Medulla oblongata (tissue), 1 donor: ENCODE measurements at regions not wholly inside any gene's neighbourhood (a gene's known extent, or its start where the extent isn't known, plus 50 kb on each side); places are given as distances from the start of the nearest gene placed in this dataset.

ENCODE experiments used
- DNase-seq: peaks from one replicate; pipeline ENCODE4 v3.0.0-alpha.2; 2015; ENCODE audit errors: extremely low spot score

- DNase-seq = no peak
These were observed 199.5 kb downstream of the GASK1B start for GRCh38 chr4:157973297-157973696.

DNA sequence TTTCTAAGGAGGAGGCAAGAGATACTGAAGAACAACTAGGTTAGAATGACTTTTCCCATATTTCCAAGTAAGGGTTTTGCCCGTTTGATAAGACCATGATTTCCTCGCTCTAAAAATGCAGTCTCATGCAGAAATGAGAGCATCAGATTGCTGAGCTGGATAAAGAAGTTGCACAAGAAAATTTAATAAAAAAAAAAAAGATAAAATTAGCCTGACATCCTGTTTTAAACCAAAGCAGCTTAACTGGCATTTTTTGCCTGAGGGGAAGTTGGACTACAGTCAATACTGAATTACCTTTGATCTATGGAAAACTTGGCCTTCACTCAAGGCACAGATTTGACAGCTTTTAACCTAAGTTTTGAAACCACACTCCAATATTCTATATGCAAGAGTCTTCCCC is 208.4 kb downstream of the GASK1B start:
- no peak for DNase-seq

GRCh38 chr4:157961229-157961990 is 211.4 kb downstream of the GASK1B start:
- no peak for DNase-seq

- no peak for DNase-seq
These were observed 214.9 kb downstream of the GASK1B start for GRCh38 chr4:157957905-157958304.

GRCh38 chr4:157942017-157942416 is 230.8 kb downstream of the GASK1B start:
- no peak for DNase-seq

- DNase-seq = no peak
These were observed 238.7 kb downstream of the GASK1B start for GRCh38 chr4:157934151-157934550.

GRCh38 chr4:157932936-157933335 is 239.9 kb downstream of the GASK1B start:
- DNase-seq = no peak

GRCh38 chr4:157929486-157929885 is 243.3 kb downstream of the GASK1B start:
- DNase-seq = no peak

DNA sequence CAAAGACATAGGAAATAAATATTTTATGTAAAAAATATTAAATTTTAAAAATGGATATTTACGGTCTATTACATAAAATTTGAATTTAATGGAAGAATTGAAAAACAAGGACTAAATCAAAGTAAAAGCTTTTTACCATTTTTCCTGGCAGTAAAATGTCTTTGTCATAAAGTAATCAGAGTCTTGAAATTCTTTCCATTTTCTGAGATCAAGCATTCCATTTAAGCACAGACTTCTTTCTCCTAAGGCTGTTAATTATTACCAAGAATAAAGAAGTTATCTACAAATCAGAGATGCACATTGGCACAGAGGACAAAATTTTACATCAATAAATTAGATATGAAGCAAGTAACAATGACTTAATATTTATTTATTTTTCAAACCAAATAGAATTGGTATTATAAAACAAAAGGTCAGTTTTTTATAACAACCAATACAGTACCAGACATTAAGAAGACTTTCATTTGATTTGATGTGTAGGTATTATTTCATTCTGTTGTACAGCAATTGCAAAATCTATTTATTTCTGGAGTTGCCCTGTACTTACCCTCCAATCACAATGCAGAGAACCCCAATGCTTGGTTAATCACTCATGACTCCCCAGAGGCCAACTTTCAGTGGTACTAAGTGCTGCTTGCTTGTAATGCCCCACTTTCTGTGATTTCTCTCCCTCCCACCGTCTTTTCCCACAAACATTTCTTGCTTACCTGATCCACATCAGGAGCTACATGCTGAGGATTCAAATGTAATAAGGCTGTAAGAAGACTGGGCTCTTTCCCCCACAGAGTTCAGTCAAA is 254.6 kb downstream of the GASK1B start:
- DNase-seq = no peak

GRCh38 chr4:157912212-157912611 is 260.6 kb downstream of the GASK1B start:
- no peak for DNase-seq

GRCh38 chr4:157911662-157912061 is 261.2 kb downstream of the GASK1B start:
- no peak for DNase-seq

GRCh38 chr4:157908691-157909090 is 264.1 kb downstream of the GASK1B start:
- DNase-seq = no peak

GRCh38 chr4:157908031-157908430 is 264.8 kb downstream of the GASK1B start:
- DNase-seq = no peak

- no peak for DNase-seq
These were observed 265.4 kb downstream of the GASK1B start for GRCh38 chr4:157907226-157907946.

DNA sequence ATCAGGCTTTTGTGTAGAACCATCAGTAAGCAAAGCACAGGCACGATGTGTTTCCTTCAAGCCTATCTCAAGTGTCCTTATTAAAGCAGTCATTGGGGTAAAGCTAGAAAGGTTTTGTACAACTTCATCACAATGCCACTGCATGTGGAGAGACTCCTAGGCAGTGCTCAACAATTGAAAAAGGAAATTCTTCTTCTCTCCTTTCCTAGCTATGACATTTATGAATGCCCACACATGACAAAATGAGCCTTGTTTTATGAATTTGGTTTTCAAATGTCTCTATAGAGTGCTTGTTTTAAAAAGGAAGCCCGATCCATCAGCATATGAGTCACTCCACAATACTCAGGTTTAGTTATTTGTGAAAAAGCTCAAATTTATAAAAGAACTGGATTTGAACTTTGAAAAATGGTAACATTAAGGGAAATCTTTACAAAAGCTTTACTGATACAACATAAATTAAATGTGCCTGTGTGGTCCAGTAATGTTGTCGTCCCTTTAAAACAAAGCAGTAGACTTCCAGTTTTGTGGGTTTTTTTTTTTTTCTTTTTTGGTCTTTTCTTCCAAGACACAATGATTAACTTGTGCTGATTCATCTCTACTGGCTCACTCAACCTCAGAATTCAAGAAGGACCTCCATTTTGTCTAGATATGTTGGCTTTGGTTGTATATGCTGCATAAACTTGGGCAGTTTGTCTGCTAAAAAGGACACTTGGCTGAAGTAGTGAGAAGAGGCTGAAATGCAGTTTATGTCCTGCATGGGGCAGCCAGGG is 273.8 kb downstream of the GASK1B start:
- no peak for DNase-seq

GRCh38 chr4:157897855-157898370 is 274.9 kb downstream of the GASK1B start:
- no peak for DNase-seq

DNA sequence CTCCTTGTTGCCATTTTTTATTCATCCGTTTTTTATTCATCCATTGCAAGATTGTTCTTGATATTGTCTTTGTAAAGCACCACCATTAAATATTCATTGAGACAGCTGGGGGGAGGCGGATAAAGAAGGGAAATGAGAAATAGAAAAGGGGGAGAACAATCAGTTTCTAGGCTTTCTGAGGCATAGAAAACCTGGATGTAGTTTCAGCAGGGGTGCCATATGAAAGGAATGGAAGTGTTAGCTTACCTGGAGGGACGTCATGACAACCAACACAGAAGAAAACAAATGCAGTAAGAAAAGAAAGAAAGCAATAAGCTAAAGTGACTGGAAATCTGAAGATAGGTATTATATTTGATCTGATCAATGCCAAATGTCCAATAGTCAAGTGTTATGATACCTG is 276.1 kb downstream of the GASK1B start:
- no peak for DNase-seq

GRCh38 chr4:157895205-157895604 is 277.6 kb downstream of the GASK1B start:
- no peak for DNase-seq

GRCh38 chr4:157889788-157890187 is 283.0 kb downstream of the GASK1B start:
- no peak for DNase-seq

- no peak for DNase-seq
These were observed 284.5 kb downstream of the GASK1B start for GRCh38 chr4:157888281-157888680.

- no peak for DNase-seq
These were observed 285.5 kb downstream of the GASK1B start for GRCh38 chr4:157887316-157887715.
